ENCODE measurements at regions not wholly inside any gene's neighbourhood (a gene's known extent, or its start where the extent isn't known, plus 50 kb on each side); places are given as distances from the start of the nearest gene placed in this dataset.

DNA sequence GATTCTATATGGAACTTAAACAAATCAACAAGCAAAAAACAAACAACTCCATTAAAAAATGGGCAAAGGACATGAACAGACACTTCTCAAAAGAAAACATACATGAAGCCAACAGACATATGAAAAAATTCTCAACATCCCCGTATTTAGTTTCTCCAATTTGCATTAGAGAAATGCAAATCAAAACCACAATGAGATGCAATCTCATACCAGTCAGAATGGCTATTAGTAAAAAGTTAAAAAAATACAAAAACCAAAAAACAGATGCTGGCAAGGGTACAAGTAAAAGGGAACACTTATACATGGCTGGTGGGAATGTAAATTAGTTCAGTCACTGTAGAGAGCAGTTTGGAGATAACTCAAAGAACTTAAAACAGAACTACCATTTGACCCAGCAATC, 342.1 kb upstream of the NUDT12 start:
- no peaks in the 10 kb centered on the region for H3K36me3 ChIP-seq
- ATAC-seq = no peak
- H3K9me3 ChIP-seq = no peaks in the 10 kb centered on the region
- in situ Hi-C loops (cut with MboI; ENCODE audit: low sequenced_read_pairs in 4 of 4) = no loop called here
- H3K27me3 ChIP-seq = no peaks in the 10 kb centered on the region
- intact Hi-C loops (cut with DNase I; ENCODE audit: low total_unique reads) = no loop called here
- H3K27ac ChIP-seq = no peak overlapping the region
- no peak for DNase-seq
- no peaks in the 10 kb centered on the region for H3K4me1 ChIP-seq
- no peak overlapping the region for H3K4me3 ChIP-seq
- TF ChIP-seq, protein P1, sequence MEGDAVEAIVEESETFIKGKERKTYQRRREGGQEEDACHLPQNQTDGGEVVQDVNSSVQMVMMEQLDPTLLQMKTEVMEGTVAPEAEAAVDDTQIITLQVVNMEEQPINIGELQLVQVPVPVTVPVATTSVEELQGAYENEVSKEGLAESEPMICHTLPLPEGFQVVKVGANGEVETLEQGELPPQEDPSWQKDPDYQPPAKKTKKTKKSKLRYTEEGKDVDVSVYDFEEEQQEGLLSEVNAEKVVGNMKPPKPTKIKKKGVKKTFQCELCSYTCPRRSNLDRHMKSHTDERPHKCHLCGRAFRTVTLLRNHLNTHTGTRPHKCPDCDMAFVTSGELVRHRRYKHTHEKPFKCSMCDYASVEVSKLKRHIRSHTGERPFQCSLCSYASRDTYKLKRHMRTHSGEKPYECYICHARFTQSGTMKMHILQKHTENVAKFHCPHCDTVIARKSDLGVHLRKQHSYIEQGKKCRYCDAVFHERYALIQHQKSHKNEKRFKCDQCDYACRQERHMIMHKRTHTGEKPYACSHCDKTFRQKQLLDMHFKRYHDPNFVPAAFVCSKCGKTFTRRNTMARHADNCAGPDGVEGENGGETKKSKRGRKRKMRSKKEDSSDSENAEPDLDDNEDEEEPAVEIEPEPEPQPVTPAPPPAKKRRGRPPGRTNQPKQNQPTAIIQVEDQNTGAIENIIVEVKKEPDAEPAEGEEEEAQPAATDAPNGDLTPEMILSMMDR (IDR thresholded peaks at IDR 0.05 in 4 of 5, conservative IDR thresholded peaks at IDR 0.05 in 1 of 5) = no peak
- TF ChIP-seq POLR2A (IDR thresholded peaks at IDR 0.05) = no peak

DNA sequence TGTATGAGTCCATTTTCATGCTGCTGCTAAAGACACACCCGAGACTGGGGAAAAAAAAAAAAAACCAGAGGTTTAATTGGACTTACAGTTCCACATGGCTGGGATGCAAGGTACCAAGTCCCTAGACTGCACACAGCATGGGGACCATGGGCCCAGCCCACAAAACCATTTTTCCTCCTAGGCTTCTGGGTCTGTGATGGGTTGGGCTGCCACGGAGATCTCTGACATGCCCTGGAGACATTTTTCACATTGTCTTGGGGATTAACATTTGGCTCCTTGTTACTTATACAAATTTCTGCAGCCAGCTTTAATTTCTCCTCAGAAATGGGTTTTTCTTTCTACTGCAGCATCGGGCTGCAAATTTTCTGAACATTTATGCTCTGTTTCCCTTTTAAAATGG, 340.3 kb upstream of the NUDT12 start:
- no peaks in the 10 kb centered on the region for H3K4me1 ChIP-seq
- in situ Hi-C loops (cut with MboI; ENCODE audit: low sequenced_read_pairs in 4 of 4) = no loop called here
- ATAC-seq = no peak

DNA sequence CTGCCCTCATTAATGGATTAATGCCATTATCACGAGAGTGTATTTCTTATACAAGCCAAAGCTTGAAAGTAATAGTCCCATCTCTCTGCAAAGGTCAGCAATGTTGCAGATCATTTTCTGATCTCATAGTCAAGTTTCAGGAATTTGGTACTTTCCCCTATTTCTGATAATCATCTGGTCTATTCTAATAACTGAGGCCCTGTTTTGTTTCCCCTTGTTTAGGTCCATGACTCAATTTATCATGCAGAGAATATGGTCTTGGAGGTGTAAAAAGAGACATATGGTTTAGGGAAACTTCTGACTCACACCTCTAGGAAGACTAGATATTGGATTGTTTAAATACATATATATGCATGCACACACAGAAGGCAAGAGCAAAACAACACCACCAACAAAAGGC, 339.3 kb upstream of the NUDT12 start:
- in situ Hi-C loops (cut with MboI; ENCODE audit: low sequenced_read_pairs in 4 of 4) (no loop called here), intact Hi-C loops (cut with DNase I; ENCODE audit: low total_unique reads) (no loop called here)
- no peaks in the 10 kb centered on the region for H3K27me3 ChIP-seq
- no peak for DNase-seq
- TF ChIP-seq, protein P1 (IDR thresholded peaks at IDR 0.05 in 4 of 5, conservative IDR thresholded peaks at IDR 0.05 in 1 of 5) = no peak
- TF ChIP-seq POLR2A (IDR thresholded peaks at IDR 0.05) = no peak
- H3K4me3 ChIP-seq = no peak overlapping the region
- no peak for ATAC-seq
- H3K36me3 ChIP-seq = no peaks in the 10 kb centered on the region
- no peak overlapping the region for H3K27ac ChIP-seq
- H3K4me1 ChIP-seq = no peaks in the 10 kb centered on the region
- no peaks in the 10 kb centered on the region for H3K9me3 ChIP-seq

More for the DNA sequence above, 340.3 kb upstream of the NUDT12 start:
- TF ChIP-seq, protein P1 (IDR thresholded peaks at IDR 0.05 in 4 of 5, conservative IDR thresholded peaks at IDR 0.05 in 1 of 5) = no peak
- no peak for TF ChIP-seq POLR2A (IDR thresholded peaks at IDR 0.05)
- Histone ChIP-seq H3K9me3 (no peaks in the 10 kb centered on the region), H3K4me3 (no peak overlapping the region), H3K27ac (no peak overlapping the region), H3K27me3 (no peaks in the 10 kb centered on the region), H3K36me3 (no peaks in the 10 kb centered on the region)
- intact Hi-C loops (cut with DNase I; ENCODE audit: low total_unique reads) = no loop called here
- DNase-seq = no peak

DNA sequence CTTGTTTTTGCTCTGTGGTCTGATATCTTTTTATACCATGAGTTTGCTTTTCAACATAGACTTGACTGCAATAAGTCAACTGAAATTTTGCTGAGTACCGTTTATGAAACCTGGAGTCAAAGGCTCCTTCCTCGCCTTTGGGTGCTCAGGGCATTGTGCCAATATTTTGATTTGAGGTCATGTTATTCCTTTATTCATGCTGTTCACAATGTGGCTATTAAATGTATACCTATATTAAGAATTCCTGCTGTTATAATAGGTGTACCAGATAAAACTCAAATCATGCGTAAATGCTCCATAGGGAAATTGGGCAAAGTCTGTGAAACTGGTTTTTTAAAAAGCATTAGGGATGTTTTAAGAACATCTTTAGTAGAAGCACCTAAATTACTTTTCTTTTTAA, 334.0 kb upstream of the NUDT12 start:
- ATAC-seq = no peak
- TF ChIP-seq, protein P1 (IDR thresholded peaks at IDR 0.05 in 4 of 5, conservative IDR thresholded peaks at IDR 0.05 in 1 of 5) = no peak
- TF ChIP-seq POLR2A (IDR thresholded peaks at IDR 0.05) = no peak
- no peaks in the 10 kb centered on the region for H3K4me1 ChIP-seq
- no peak overlapping the region for H3K4me3 ChIP-seq
- in situ Hi-C loops (cut with MboI; ENCODE audit: low sequenced_read_pairs in 4 of 4) = no loop called here
- no peak overlapping the region for H3K27ac ChIP-seq
- intact Hi-C loops (cut with DNase I; ENCODE audit: low total_unique reads) = no loop called here
- no peaks in the 10 kb centered on the region for H3K9me3 ChIP-seq
- H3K27me3 ChIP-seq = no peaks in the 10 kb centered on the region
- DNase-seq = no peak
- H3K36me3 ChIP-seq = no peaks in the 10 kb centered on the region

DNA sequence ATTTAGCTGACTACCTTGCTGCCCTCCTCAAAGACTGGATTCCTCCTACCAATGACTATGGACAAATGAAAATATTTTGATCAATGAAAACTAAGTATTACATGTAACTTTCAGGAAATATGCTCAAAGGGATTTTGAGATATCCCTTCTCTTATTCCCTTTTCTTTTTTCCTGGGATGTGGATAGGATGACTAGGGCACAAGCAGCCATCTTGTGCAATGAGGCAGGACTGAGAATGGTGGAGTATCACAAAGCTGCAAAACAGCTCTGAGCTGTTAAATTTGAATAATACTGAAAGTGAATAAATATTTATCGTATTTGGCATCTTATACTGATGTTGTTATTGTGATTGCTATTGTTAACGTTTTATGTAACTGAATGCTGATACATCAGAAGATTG, 333.1 kb upstream of the NUDT12 start:
- Histone ChIP-seq H3K27ac (no peak overlapping the region), H3K4me3 (no peak overlapping the region), H3K36me3 (no peaks in the 10 kb centered on the region), H3K27me3 (no peaks in the 10 kb centered on the region), H3K9me3 (no peaks in the 10 kb centered on the region), H3K4me1 (no peaks in the 10 kb centered on the region)
- DNase-seq = no peak
- TF ChIP-seq, protein P1 (IDR thresholded peaks at IDR 0.05 in 4 of 5, conservative IDR thresholded peaks at IDR 0.05 in 1 of 5) = no peak
- no peak for TF ChIP-seq POLR2A (IDR thresholded peaks at IDR 0.05)
- intact Hi-C loops (cut with DNase I; ENCODE audit: low total_unique reads) = no loop called here
- ATAC-seq = no peak
- in situ Hi-C loops (cut with MboI; ENCODE audit: low sequenced_read_pairs in 4 of 4) = no loop called here
